RWPE2 (cell line): ENCODE measurements at regions not wholly inside any gene's neighbourhood (a gene's known extent, or its start where the extent isn't known, plus 50 kb on each side); places are given as distances from the start of the nearest gene placed in this dataset.
"Not testable (repeated sequence)": the region's sequence is repeated elsewhere in the genome, so short reads cannot be mapped to it uniquely, and the experiment has no call there.

Experiments used
- ATAC-seq: fragments of 200-7000 bp; cut with Tn5 transposase; 3 replicates; pipeline ENCODE4 v1.9.1; 2021; ENCODE audit warnings: low read depth
- DNase-seq: peaks from one replicate; pipeline ENCODE4 v3.0.0-alpha.2; 2020; ENCODE audit warnings: low spot score
- H3K27ac ChIP-seq: fragments of 450-650 bp; 2 replicates; pipeline ENCODE4 v1.5.1; 2017; ENCODE audit warnings: mild to moderate bottlenecking; ENCODE audit not compliant: poor library complexity, severe bottlenecking
- H3K27me3 ChIP-seq: fragments of 250-450 bp; sonication (Bioruptor Pico); 2 replicates; pipeline ENCODE4 v1.5.1; 2021; ENCODE audit warnings: mild to moderate bottlenecking, moderate library complexity; ENCODE audit not compliant: insufficient read depth, poor library complexity, severe bottlenecking
- H3K36me3 ChIP-seq: fragments of 250-450 bp; sonication (Bioruptor Pico); 2 replicates; pipeline ENCODE4 v1.5.1; 2020; ENCODE audit warnings: low read depth, mild to moderate bottlenecking, moderate library complexity
- H3K4me1 ChIP-seq: fragments of 250-450 bp; sonication (Bioruptor Pico); 2 replicates; pipeline ENCODE4 v1.5.1; 2021; ENCODE audit warnings: mild to moderate bottlenecking, moderate library complexity; ENCODE audit not compliant: insufficient read depth, poor library complexity, severe bottlenecking
- H3K4me3 ChIP-seq: fragments of 250-450 bp; sonication (Bioruptor Pico); 2 replicates; pipeline ENCODE4 v1.5.1; 2021; ENCODE audit warnings: mild to moderate bottlenecking, moderate library complexity; ENCODE audit not compliant: severe bottlenecking
- H3K9me3 ChIP-seq: fragments of 250-450 bp; sonication (Bioruptor Pico); 2 replicates; pipeline ENCODE4 v1.5.1; 2021; ENCODE audit warnings: mild to moderate bottlenecking, moderate library complexity; ENCODE audit not compliant: severe bottlenecking
- TF ChIP-seq, protein P1 (sequence below): fragments of 450-650 bp; IDR thresholded peaks from one replicate; pipeline ENCODE4 v1.5.1; 2017; ENCODE audit warnings: mild to moderate bottlenecking, moderate library complexity; ENCODE audit not compliant: poor library complexity, severe bottlenecking

DNA sequence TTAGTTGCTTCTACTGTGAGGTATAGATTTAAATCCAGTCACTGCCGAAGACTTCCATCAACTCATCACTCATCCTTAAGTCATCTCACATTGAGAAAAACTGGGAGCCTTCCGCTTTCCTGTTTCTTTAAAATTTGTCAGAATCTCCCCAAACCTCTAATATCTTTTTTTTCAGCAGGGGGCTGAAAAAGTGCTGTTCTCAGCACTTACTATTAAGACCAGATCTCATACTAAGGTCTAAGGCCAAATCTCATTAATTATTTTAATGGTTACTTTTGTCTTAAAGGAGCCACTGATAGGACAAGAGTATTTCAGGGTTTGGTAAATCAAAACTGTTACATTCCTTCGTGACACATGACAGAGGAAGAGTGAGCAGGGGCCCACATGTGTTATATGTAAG lies 134.6 kb upstream of the PRSS3 start:
- TF ChIP-seq, protein P1, sequence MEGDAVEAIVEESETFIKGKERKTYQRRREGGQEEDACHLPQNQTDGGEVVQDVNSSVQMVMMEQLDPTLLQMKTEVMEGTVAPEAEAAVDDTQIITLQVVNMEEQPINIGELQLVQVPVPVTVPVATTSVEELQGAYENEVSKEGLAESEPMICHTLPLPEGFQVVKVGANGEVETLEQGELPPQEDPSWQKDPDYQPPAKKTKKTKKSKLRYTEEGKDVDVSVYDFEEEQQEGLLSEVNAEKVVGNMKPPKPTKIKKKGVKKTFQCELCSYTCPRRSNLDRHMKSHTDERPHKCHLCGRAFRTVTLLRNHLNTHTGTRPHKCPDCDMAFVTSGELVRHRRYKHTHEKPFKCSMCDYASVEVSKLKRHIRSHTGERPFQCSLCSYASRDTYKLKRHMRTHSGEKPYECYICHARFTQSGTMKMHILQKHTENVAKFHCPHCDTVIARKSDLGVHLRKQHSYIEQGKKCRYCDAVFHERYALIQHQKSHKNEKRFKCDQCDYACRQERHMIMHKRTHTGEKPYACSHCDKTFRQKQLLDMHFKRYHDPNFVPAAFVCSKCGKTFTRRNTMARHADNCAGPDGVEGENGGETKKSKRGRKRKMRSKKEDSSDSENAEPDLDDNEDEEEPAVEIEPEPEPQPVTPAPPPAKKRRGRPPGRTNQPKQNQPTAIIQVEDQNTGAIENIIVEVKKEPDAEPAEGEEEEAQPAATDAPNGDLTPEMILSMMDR = no peak
- ATAC-seq (no peak), DNase-seq (no peak)
- Histone ChIP-seq H3K36me3 (no peaks in the 10 kb centered on the region), H3K4me3 (no peak overlapping the region), H3K27ac (no peak overlapping the region), H3K9me3 (no peaks in the 10 kb centered on the region), H3K27me3 (no peaks in the 10 kb centered on the region), H3K4me1 (no peaks in the 10 kb centered on the region)

DNA sequence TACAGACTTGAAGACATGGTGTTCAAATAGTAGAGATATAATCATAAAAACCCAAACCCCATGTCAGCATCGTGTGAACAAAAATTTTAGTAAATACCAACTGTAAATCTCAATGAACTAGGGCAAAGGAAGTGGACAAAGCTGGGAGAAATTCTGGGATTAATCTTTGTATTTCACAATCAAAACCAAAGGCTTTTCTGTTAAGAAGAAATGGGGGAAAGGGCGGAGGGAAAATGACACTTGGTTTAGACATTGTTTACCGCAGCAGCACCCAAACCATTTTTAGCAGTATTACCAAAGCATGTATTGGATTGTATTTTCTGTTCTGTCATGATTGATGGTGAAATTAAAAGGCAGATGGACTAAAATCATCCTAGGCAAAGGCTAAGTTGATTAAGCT lies 134.2 kb upstream of the PRSS3 start:
- TF ChIP-seq, protein P1 = no peak
- Histone ChIP-seq H3K27ac (no peak overlapping the region), H3K4me1 (no peaks in the 10 kb centered on the region), H3K9me3 (no peaks in the 10 kb centered on the region), H3K27me3 (no peaks in the 10 kb centered on the region), H3K36me3 (no peaks in the 10 kb centered on the region), H3K4me3 (no peak overlapping the region)
- DNase-seq = no peak
- no peak for ATAC-seq

DNA sequence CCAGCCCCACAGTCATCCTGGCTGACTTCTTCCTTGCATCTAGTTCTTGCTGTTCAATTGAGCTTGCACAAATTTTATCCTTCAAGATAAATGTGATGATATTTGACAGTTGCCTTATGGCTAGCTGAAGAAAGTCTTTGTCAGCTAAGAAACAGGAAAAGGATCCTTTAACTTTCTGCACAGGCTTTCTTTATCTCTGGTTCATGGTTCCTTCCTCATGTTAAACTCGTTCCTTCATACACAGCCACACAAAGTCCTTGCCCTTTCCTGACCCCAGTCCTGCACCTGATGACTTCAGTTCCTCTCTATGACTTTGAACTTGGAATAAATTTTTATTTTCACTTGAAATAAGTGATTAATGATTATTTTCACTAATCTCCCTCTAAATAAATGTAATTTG lies 132.5 kb upstream of the PRSS3 start:
- no peaks in the 10 kb centered on the region for H3K4me1 ChIP-seq
- TF ChIP-seq, protein P1 = no peak
- no peak for DNase-seq

DNA sequence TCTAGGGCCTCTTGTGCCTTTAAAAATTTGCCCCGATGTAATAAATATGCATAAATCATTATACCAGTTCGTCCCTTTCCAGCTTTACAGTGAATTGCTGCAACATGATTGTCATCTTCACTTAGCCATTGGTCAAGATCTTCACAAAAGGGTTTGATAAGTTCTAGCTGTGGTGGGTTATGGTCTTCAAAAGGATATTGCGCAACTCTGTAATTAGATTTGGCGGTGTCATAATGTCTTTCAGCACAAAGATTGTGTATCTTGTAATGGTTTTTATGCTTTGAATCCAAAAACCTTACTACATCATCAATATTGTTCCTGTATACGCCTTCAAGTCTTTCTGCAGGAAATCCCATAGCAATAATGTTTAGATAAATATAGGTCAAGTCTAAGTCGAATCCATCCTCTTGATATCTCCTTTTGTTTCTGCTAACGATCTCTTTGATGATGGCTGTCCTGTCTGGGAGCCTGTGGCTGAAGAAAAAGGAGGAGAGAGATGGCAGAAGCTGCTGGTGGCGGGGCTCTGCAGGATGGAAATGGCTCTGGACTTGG lies 119.1 kb upstream of the PRSS3 start:
- DNase-seq, H3K36me3 ChIP-seq, H3K27me3 ChIP-seq, H3K9me3 ChIP-seq, H3K4me1 ChIP-seq, ATAC-seq: not testable (repeated sequence)
- Histone ChIP-seq H3K4me3 (peak overlapping the region; percentile 49), H3K27ac (peak overlapping the region; percentile 42)

More for the DNA sequence above, 132.5 kb upstream of the PRSS3 start:
- no peak overlapping the region for H3K27ac ChIP-seq
- no peaks in the 10 kb centered on the region for H3K36me3 ChIP-seq
- no peak for ATAC-seq
- no peaks in the 10 kb centered on the region for H3K9me3 ChIP-seq
- no peaks in the 10 kb centered on the region for H3K27me3 ChIP-seq
- H3K4me3 ChIP-seq = no peak overlapping the region

DNA sequence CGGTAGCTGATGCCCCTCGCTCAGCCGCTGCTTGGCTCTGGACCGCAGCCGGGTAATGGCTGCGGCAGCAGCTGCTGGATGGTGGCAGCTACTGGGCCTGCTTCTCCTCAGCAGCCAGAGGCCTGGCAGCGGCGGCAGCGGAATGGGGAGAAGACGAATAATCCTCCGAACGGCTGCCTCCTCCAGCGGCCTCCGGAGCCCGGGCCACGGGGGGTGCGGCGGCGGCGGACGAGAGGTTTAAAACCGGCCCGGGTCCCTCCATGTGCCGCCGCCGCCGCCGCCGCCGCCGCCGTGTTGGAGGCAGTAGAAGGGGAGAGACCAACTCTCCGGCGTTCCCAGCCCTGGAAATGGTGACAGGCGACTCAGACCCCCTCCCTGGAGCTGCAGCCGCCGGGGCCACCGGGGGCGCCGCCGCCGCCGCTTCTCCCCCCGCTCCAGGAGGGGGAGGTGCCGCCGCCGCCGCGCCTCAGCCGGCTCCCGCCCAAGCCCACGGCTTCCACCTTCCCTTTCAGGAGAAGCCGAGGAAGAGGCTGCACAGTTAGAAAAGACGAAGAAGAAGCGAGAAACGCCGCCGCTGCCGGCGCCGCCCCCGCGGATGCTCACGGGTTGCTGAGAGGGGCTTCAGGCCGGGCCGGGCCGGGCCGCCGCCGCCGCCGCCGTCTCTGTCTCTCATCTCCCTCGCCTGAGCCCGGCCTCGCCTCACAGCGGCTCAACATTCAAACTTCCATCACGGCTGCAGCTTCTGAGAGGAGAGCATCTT lies 118.4 kb upstream of the PRSS3 start:
- Histone ChIP-seq H3K4me3 (peak overlapping the region; percentile 49), H3K27ac (peak overlapping the region; percentile 42)

More for the DNA sequence above, 118.4 kb upstream of the PRSS3 start:
- no peak for DNase-seq
- H3K36me3 ChIP-seq = no peaks in the 10 kb centered on the region
- peak; percentile 78 for ATAC-seq
- no peaks in the 10 kb centered on the region for H3K4me1 ChIP-seq
- H3K9me3 ChIP-seq = no peaks in the 10 kb centered on the region
- H3K27me3 ChIP-seq = no peaks in the 10 kb centered on the region
- TF ChIP-seq, protein P1 = no peak
